Smooth muscle cell (in vitro differentiated cells): ENCODE measurements at regions not wholly inside any gene's neighbourhood (a gene's known extent, or its start where the extent isn't known, plus 50 kb on each side); places are given as distances from the start of the nearest gene placed in this dataset.

Experiments used
- DNase-seq: peaks from one replicate; lab custom pipeline; 2025; ENCODE audit not compliant: unreplicated experiment; lab: John Stamatoyannopoulos, UW
- H2AFZ ChIP-seq: fragments of 200-600 bp; sonication (generic); 2 replicates; pipeline ENCODE4 v1.6.0; 2016; ENCODE audit warnings: antibody characterized with exemption, low read depth, mild to moderate bottlenecking
- H3F3A ChIP-seq: fragments of 200-600 bp; sonication (generic); 2 replicates; pipeline ENCODE4 v1.6.0; 2017; ENCODE audit warnings: antibody characterized with exemption, low read depth
- H3K27ac ChIP-seq: fragments of 200-600 bp; sonication (generic); 2 replicates; pipeline ENCODE4 v1.5.1; 2016; ENCODE audit warnings: low read depth, mild to moderate bottlenecking
- H3K27me3 ChIP-seq: fragments of 200-600 bp; sonication (generic); 2 replicates; pipeline ENCODE4 v1.6.1; 2016; ENCODE audit warnings: low read depth, mild to moderate bottlenecking
- H3K36me3 ChIP-seq: fragments of 200-600 bp; sonication (generic); 2 replicates; pipeline ENCODE4 v1.5.1; 2016; ENCODE audit warnings: low read depth
- H3K4me1 ChIP-seq: fragments of 200-600 bp; sonication (generic); 2 replicates; pipeline ENCODE4 v1.5.1; 2016; ENCODE audit warnings: low read depth
- H3K4me2 ChIP-seq: fragments of 200-600 bp; sonication (generic); 2 replicates; pipeline ENCODE4 v1.6.0; 2016; ENCODE audit warnings: mild to moderate bottlenecking
- H3K4me3 ChIP-seq: fragments of 200-600 bp; sonication (generic); 2 replicates; pipeline ENCODE4 v1.5.1; 2016; ENCODE audit warnings: mild to moderate bottlenecking
- H3K79me2 ChIP-seq: fragments of 200-600 bp; sonication (generic); 2 replicates; pipeline ENCODE4 v1.6.0; 2016; ENCODE audit warnings: low read depth, mild to moderate bottlenecking
- H3K9ac ChIP-seq: fragments of 200-600 bp; sonication (generic); 2 replicates; pipeline ENCODE4 v1.6.0; 2016; ENCODE audit warnings: low read depth
- H3K9me3 ChIP-seq: fragments of 200-600 bp; sonication (generic); replicated peaks from 2 replicates; pipeline ENCODE4 v1.5.1; 2016; ENCODE audit warnings: low read depth
- H4K20me1 ChIP-seq: fragments of 200-600 bp; sonication (generic); 2 replicates; pipeline ENCODE4 v1.6.0; 2016; ENCODE audit warnings: low read depth
- WGBS: methylation state at CpG from one replicate; pipeline ENCODE4 v1.1.7; 2016; ENCODE audit warnings: low lambda C conversion rate; 5-methylcytosine and 5-hydroxymethylcytosine counted together
- TF ChIP-seq, protein P1 (sequence below): fragments of 200-600 bp; sonication (generic); IDR thresholded peaks from 2 replicates; pipeline ENCODE4 v1.5.1; 2017; ENCODE audit warnings: borderline replicate concordance, mild to moderate bottlenecking, antibody characterized with exemption; ENCODE audit not compliant: insufficient read depth, poor library complexity, severe bottlenecking

GRCh38 chr6:156026486-156027247 is 571.0 kb upstream of the NOX3 start:
- Histone ChIP-seq H3K36me3 (no peaks in the 10 kb centered on the region), H3K27ac (no peak overlapping the region), H3K4me1 (no peaks in the 10 kb centered on the region), H4K20me1 (no peaks in the 10 kb centered on the region), H3K27me3 (no peaks in the 10 kb centered on the region), H3K4me2 (no peak overlapping the region), H3K9ac (no peak overlapping the region), H3F3A (peaks cover 8% of the 10 kb centered on the region), H3K4me3 (no peak overlapping the region), H3K79me2 (no peaks in the 10 kb centered on the region), H3K9me3 (peaks cover 4% of the 10 kb centered on the region), H2AFZ (no peak overlapping the region)
- DNase-seq = no peak
- WGBS = 67% methylated on average over 4 of the region's 4 CpGs
- TF ChIP-seq, protein P1, sequence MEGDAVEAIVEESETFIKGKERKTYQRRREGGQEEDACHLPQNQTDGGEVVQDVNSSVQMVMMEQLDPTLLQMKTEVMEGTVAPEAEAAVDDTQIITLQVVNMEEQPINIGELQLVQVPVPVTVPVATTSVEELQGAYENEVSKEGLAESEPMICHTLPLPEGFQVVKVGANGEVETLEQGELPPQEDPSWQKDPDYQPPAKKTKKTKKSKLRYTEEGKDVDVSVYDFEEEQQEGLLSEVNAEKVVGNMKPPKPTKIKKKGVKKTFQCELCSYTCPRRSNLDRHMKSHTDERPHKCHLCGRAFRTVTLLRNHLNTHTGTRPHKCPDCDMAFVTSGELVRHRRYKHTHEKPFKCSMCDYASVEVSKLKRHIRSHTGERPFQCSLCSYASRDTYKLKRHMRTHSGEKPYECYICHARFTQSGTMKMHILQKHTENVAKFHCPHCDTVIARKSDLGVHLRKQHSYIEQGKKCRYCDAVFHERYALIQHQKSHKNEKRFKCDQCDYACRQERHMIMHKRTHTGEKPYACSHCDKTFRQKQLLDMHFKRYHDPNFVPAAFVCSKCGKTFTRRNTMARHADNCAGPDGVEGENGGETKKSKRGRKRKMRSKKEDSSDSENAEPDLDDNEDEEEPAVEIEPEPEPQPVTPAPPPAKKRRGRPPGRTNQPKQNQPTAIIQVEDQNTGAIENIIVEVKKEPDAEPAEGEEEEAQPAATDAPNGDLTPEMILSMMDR = no peak

GRCh38 chr6:156024339-156024738 is 568.7 kb upstream of the NOX3 start:
- H3K9ac ChIP-seq = no peak overlapping the region

DNA sequence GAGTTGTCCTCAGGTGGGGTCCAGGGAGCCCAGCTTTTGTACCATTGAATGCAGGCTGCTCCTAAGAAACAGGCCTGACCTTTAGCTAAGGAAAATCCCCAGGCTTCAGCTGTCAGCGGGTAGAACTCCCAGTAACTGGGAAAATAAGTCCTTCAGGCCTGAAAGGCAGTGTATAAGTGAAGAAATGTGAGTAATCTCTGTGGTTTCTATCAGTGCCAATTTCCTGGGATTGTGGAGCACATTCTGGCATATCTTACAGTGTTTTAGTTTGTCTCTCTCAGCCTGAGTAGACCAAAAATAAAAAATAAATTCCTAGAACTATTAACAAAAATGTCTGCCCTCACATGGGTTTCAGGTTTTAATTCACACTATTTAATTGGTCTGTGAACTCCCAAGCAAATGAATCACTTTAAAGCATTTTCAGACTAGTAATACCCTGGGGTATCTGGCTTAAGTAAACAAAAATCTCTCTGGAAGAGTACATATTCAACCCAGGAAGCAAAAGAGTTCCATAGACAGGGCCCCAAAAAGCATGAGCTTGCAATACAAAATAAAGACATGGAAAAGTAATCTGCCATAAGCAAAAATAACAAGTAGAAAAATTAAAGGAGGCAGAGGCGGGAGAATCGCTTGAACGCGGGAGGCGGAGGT is 566.2 kb upstream of the NOX3 start:
- Histone ChIP-seq H3K9me3 (peaks cover 4% of the 10 kb centered on the region), H4K20me1 (no peaks in the 10 kb centered on the region), H3K36me3 (no peaks in the 10 kb centered on the region), H3K79me2 (no peaks in the 10 kb centered on the region), H3F3A (peaks cover 8% of the 10 kb centered on the region), H3K27ac (peak overlapping the region; percentile 89), H3K4me2 (peak overlapping the region; percentile 32), H3K4me3 (no peak overlapping the region), H3K27me3 (no peaks in the 10 kb centered on the region), H2AFZ (peak overlapping the region; percentile 5), H3K9ac (peak overlapping the region; percentile 42), H3K4me1 (peaks cover 11% of the 10 kb centered on the region)
- TF ChIP-seq, protein P1 = no peak
- 80% methylated on average over 6 of the region's 6 CpGs for WGBS
- no peak for DNase-seq

More at GRCh38 chr6:156024339-156024738, 568.7 kb upstream of the NOX3 start:
- H3F3A ChIP-seq = peaks cover 8% of the 10 kb centered on the region
- no peaks in the 10 kb centered on the region for H3K27me3 ChIP-seq
- peaks cover 4% of the 10 kb centered on the region for H3K9me3 ChIP-seq
- 89% methylated on average over 5 of the region's 5 CpGs for WGBS
- no peaks in the 10 kb centered on the region for H3K79me2 ChIP-seq
- H4K20me1 ChIP-seq = no peaks in the 10 kb centered on the region
- H3K4me1 ChIP-seq = peaks cover 6% of the 10 kb centered on the region
- no peak overlapping the region for H3K4me2 ChIP-seq
- no peak overlapping the region for H3K27ac ChIP-seq
- H2AFZ ChIP-seq = no peak overlapping the region
- H3K36me3 ChIP-seq = no peaks in the 10 kb centered on the region
- no peak for DNase-seq
- no peak overlapping the region for H3K4me3 ChIP-seq
- TF ChIP-seq, protein P1 = no peak

DNA sequence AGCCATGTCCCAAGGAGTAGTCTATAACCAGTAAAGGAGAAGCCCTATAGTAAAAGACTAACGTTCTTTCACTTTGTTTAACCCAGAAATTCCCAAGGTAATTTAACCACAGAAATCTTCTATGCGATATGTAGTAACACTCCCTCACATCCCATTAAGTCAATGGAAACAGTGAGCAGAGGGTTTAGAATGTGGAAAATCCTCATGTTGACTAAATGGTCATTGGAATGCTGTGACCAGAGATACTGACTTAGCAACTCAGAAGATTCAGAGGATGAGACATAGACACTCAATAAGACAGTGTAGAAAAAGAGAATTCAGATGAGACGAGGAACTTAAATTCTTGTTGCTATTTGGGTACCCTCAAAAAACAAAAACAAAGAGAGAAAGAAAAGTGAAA is 562.2 kb upstream of the NOX3 start:
- peaks cover 7% of the 10 kb centered on the region for H3F3A ChIP-seq
- no peaks in the 10 kb centered on the region for H3K9me3 ChIP-seq
- TF ChIP-seq, protein P1 = no peak
- peak overlapping the region; percentile 78 for H3K9ac ChIP-seq
- H3K4me3 ChIP-seq = no peak overlapping the region
- H3K27ac ChIP-seq = peak overlapping the region; percentile 87
- no peak overlapping the region for H2AFZ ChIP-seq
- peaks cover 18% of the 10 kb centered on the region for H3K4me1 ChIP-seq
- no peaks in the 10 kb centered on the region for H4K20me1 ChIP-seq
- no peaks in the 10 kb centered on the region for H3K27me3 ChIP-seq
- no peak for DNase-seq
- H3K4me2 ChIP-seq = peak overlapping the region; percentile 74
- 24% methylated on average over 3 of the region's 3 CpGs for WGBS
- H3K36me3 ChIP-seq = no peaks in the 10 kb centered on the region
- no peaks in the 10 kb centered on the region for H3K79me2 ChIP-seq
